ENCODE measurements at regions not wholly inside any gene's neighbourhood (a gene's known extent, or its start where the extent isn't known, plus 50 kb on each side); places are given as distances from the start of the nearest gene placed in this dataset.

DNA sequence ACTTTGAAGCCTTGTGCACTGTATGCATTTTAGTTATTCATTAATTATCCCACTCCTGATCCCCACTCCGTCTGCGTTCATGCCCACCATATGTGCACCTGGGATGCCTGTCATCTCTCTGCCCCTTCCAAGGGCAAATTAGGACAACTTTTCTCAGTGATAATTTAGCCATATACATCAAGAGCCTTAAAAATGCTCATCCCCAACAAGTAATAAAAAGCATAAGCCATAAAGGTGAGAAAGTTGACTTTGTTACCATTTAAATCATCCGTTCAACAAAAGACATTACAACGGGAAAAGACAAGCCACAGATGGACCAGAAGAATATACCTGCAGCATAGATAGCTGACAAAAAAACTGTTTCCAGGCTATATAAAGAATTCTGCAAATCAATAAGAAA lies 131.4 kb upstream of the LINGO1 start:
- no peak for DNase-seq (ENCODE audit: low read depth)

- DNase-seq (ENCODE audit: low read depth) = no peak
These were observed 130.1 kb upstream of the LINGO1 start for GRCh38 chr15:77762747-77763355.

GRCh38 chr15:77759896-77760592 lies 127.3 kb upstream of the LINGO1 start:
- no peak for DNase-seq (ENCODE audit: low read depth)

GRCh38 chr15:77753939-77754338 lies 121.2 kb upstream of the LINGO1 start:
- DNase-seq (ENCODE audit: low read depth) = no peak

DNA sequence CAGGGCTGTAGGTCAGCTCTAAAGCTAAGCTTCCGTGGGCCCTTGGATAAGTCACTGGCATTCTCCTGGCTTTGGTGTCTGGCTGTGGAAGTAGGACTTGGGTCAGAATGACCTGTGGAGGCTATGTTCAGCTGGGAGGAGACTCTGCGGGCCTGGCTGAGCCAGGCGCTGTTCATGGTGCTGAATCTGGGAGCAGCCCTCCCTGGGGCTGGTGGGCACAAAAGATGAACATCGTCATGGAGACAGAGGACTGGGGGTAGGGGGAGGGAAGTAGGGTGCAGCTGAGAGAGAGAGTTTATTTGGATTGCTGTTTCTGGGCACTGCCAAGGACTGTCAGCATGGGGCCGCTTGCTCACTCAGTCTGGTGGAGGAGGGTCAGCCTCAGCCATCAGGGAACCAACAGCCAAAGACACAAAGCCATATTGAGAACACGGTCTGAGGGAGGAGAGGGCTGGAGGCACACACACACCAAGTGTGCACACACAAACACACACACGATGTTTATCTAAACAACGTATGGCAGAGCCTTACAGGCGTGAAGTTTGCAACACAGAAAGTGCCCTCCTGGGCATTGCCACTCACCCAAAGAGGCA lies 120.7 kb upstream of the LINGO1 start:
- no peak for DNase-seq (ENCODE audit: low read depth)

- DNase-seq (ENCODE audit: low read depth) = no peak
These were observed 117.4 kb upstream of the LINGO1 start for GRCh38 chr15:77749998-77750540.

DNA sequence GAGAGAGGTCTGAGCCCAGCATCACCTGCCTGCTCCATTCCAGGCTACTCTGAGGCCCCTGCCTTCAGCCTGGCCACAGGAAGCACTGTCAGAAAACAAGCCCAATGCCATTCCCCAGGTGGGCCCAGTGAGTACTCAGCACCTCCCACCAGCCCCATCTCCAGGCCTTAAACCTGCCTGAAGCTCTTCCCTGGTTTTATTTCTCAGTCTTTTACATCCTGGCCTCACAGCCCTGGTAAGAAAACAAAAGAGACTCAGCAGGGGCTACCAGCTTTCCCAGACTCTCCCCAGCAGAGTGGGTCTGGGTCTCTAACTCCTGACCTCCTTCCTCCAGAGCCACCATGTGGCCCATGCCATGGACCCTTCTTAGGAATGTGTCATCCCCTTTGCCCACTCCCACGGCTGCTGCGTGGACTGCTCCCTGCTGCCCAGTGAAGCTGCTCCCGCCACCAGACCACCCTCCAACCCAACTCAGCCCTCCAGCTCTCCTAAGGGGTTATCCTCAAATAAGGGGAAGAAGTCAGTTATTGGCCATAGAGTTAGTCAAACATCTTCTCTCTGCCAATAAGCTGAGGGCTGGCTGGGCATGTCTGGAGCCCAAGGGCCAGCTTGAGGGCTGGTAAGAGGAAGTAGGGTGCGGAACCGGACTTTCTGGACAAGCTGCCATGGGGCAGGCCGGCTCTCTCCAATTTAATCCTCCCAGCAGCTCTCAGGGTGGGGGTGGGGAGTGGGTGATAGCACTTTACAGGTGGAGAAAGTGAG lies 116.7 kb upstream of the LINGO1 start:
- no peak for DNase-seq (ENCODE audit: low read depth)

DNA sequence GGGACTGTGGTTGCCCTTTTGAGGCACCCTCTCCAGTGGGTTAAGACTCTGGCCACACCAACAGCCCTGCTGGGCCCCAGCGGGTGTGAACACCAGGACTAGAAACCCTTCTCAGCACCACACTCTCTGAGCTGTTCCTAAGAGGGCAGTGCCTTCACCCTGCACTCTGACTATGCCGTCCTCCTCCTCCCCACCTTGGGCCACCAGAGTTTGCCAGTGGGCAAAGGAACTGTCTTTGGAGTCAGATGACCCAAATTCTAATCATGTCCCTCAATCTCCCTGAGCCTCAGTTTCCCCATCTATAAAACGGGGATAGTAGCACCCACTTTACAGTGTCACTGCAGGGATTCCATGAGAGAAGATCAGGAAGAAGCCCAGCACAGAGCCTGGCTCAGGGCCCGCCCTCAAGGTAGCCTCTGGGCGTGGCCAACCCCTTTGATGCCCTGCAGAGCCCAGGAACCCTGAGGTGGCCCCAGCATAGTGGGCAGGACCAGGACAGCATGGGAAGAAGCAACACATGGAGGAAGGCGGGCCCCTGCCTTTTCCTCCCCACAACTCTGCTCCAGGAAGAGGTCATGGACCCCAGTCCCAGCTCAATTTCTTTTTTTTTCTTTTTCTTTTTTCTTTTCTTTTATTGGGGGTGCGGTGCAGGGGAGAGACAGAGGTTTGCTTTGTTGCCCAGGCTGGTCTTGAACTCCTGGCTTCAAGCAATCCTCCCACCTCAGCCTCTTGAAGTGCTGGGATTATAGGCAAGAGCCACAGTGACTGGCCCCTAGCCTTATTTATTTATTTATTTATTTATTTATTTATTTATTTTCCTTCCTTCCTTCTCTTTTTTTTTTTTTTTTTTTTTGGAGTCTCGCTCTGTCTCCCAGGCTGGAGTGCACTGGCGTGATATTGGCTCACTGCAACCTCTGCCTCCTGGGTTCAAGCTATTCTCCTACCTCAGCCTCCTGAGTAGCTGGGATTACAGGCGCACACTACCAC lies 115.7 kb upstream of the LINGO1 start:
- DNase-seq (ENCODE audit: low read depth) = no peak

GRCh38 chr15:77747175-77748077 lies 114.7 kb upstream of the LINGO1 start:
- DNase-seq (ENCODE audit: low read depth) = no peak

GRCh38 chr15:77746254-77747174 lies 113.8 kb upstream of the LINGO1 start:
- no peak for DNase-seq (ENCODE audit: low read depth)

DNA sequence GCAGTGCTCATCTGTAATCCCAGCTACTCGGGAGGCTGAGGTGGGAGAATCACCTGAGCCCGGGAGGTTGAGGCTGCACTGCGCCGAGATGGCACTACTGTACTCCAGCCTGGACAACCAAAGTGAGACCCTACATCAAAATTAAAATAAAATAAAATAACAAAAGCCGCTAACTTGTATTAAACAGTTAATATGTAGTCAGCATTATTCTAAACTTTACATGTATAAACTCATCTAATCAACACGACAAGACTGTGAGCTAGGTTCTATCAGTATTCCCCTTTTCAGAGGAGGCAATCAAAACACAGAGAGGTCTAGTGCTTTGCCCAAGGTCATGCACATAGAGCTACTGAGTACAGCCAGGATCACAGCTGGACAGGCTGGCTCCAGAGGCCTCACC lies 111.7 kb upstream of the LINGO1 start:
- DNase-seq (ENCODE audit: low read depth) = no peak

DNA sequence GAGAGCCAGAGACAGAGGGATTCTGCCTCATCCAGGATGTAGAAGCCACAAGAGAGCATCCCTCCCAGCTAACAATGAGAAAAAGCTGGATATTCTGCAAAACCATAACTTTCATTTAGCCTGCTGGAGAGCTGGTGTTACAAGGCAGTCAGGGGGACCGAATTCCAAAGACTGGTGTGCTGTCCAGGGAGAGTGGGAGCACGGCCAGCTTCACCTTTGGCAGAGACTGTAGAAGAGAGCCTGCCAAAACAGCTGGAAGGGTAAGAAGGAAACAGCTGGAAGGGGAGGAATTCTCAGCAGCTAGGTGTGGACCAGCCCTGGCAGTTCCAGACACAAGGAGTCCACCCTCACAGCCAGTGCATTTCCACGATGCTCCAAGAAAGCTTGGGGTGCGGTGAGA lies 109.9 kb upstream of the LINGO1 start:
- DNase-seq (ENCODE audit: low read depth) = no peak

GRCh38 chr15:77742127-77742526 lies 109.4 kb upstream of the LINGO1 start:
- no peak for DNase-seq (ENCODE audit: low read depth)

- no peak for DNase-seq (ENCODE audit: low read depth)
These were observed 108.4 kb upstream of the LINGO1 start for GRCh38 chr15:77741106-77741505.

DNA sequence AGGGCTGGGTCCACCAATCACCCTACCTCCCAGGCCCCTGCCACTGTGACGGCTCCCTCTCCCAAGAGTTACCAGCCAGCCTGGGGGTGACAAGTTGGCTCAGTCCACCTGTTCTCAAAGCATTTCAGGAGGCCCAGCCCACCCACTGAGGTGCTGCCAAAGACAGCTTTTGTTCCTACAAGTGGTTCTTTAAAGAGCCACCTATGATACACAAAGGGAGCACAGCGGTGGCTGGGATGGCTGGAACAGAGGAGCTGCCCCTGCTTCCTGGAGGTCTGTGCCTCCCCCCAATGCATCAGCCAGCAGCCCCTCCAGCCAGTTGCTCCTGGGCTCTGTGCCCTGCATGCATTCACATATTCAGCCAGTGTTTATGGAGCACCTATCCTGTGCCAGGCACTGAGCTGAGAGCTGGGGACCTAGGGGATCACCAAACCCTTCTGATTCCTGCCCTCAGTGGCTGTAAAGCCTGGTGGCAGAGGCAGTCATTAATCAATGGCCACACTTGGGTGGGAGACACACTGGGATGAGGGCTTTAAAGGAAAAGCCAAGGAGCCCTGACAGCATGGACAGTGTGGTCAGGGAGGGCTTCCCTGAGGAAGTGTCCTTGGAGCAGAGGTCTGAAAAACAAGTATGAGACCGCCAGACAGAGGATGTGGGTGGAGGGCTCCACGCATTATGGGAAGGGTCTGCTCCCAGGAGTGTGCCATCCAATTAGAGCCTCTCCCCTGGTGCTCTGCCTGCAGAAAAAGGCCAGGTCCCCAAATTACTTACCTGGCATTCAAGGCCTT lies 107.1 kb upstream of the LINGO1 start:
- DNase-seq (ENCODE audit: low read depth) = no peak

DNA sequence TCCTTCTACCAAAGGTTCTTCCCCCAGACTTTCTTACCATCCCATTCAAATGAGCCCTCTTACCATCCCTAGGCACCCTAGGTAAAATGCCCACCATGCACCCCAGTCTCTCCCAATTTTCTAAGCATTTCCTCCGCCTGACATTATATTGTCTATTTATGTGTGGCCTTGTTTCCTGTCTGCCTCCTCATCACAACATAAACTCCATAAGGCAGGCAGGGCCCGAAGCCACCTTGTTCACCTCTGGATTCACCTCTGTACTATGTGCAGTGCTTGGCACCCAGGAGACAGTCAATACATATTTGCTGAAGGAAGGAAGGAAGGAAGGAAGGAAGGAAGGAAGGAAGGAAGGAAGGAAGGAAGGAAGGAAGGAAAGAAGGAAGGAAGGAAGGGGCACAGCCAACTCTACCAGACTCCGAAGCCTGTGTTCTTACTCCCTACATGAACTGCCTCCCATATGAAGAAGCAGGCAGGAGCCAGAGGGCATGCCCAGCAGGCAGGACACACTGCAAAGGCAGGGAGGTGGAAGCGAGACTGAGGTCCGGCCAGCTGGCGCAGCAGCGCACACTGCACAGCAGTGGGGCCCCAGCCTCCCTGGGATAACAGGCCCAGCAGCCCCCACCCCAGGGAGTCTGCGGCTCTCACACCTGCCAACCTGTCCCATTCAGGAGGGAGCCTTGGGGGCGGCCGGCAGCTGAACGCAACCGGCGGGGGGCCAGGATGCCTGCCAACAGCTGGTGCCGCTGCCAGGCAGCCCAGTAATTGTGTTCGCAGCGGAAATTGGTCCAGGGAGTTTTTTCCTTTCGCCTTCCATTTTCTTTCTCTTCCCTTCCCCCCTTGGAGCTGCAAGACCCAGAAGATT lies 106.0 kb upstream of the LINGO1 start:
- DNase-seq (ENCODE audit: low read depth) = no peak

- DNase-seq (ENCODE audit: low read depth) = no peak
These were observed 105.3 kb upstream of the LINGO1 start for GRCh38 chr15:77738038-77738370.

Measured in T follicular helper cell (primary cell).